Suppressor macrophage (primary cell): ENCODE measurements at regions not wholly inside any gene's neighbourhood (a gene's known extent, or its start where the extent isn't known, plus 50 kb on each side); places are given as distances from the start of the nearest gene placed in this dataset.
A peak's percentile ranks its signal among the peaks of the same experiment; 100 is the strongest.

Experiments
- DNase-seq, 4 experiments: peaks; one replicate each; pipeline ENCODE4 v3.0.0-alpha.2; 2020 to 2022

DNA sequence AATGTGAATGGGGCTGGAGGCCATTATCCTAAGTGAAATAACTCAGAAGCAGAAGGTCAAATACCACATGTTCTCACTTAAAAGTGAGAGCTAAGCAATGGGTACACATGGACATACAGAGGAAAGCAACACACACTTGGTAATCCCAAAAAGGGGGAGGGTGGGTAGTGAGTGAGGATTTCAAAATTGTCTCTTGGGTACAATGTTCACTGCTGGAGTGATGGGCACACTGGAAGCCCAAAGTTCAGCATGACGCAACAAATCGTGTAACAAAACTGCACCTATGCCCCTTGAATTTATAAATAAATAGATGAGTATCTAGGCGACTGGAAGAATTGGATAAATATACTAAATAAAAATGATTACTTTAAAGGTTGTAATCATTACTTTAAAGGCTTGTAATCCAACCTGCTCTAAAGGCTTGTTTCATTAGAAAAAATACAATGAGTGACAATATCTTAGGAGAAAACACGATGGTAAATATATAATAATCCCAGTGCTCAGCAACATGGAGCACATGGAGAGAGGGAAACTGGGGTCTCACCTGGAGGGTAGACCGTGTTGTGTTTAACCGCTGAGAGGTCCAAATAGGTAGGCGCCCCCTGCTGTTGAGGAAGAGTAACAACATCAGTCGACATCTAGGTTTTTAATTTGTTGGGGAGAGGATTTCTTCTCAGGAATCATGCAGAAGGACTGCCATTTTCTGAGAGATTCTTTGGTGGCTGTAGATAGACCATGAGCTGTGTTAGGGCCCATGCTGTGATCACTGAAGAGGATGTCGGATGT, 78.5 kb upstream of the ROBO1 start:
- peak in 2 of 4 experiments; percentile 3 to 11 for DNase-seq

DNA sequence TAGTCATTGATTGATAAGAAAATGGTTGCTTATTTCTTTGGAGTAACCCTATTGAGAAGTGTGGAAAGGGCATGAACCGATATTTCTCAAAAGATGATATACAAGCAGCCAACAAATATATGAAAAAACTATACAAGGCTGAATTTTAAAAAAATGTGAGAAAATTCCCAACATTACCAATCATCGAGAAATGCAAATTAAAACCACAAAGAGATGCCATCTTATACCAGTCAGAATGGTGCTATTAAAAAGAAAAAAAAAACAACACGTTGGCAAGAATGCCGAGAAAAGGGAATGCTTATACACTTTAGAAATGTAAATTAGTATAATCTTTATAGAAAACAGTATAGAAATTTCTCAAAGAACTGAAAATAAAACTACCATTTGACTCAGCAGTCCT, 77.7 kb upstream of the ROBO1 start:
- DNase-seq: no peak

DNA sequence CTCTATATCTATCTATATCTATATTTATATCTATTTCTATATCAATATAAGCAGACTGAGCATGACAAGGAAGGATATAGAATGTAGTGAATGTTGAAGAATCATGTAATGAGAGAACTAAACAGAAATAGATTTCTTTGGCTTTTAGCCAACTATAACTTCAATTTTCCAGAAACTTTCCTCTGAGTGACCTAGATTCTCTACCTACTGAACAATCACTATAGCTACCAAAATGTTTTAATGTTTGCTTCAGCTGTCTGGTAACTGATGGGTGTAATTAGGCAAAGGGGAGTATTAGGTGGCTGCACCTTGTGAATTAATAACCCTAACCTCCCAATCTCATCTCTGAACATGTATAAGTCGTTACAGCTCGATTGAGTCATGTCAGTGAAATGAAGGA, 76.4 kb upstream of the ROBO1 start:
- no peak for DNase-seq

DNA sequence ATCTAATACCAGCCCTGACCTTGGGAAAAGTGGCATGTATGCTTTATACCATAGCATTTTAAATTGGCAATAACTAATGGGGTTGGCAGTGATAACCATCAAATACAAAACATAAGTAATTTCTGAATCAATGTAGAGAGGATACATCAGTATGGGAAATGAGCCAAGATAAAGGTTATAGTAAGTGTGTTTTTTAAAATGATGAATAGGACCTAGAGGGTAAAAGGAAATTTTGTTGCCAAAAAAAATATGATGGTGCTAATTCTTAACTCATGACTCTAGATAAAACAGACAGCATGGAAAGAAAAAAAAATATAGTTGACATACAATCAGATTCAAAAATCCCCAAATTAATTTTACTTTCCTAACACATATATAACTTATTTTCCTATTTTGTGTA, 75.4 kb upstream of the ROBO1 start:
- DNase-seq: no peak

GRCh38 chr3:79835701-79836100, 67.9 kb upstream of the ROBO1 start:
- no peak for DNase-seq

DNA sequence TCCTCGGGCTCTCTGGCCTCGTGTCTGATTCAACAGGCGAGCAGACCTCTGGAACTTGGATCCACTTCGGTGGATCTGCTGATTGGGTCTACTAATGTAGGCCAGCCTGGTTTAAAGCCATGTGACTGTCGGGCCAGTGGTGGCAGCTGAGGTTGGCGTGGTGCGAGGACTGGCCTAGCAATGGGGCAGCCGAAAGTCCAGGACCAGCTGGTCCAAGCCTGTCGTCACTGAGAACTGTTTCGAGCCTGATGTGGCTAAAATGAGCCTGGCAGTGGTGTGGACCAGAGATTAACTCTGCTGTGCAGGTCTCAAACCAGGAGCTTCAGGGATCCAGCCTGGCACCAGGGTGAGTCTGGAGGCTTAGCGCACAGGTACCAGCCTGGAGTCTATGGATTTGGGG, 56.4 kb upstream of the ROBO1 start:
- no peak for DNase-seq

DNA sequence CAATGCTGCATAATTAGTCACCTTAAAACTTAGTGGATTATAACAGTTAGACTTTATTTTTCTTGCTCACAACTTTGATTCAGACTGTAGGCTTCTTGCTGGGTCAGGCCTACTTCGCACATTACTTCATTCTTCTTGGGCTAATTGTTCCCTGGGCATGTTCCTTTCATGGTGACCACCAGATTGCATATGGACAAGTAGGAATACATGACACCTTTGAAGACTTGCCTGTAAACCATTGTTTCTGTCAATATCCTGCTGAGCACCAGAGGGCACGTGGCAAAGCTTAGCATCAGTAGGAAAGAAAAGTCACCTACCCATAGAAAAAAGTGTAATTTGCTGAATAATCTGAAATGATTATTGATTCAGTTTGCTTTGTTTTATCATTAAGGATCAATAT, 54.3 kb upstream of the ROBO1 start:
- DNase-seq: no peak

GRCh38 chr3:79820089-79820488, 52.3 kb upstream of the ROBO1 start:
- no peak for DNase-seq

- no peak for DNase-seq
These were observed 50.2 kb upstream of the ROBO1 start for GRCh38 chr3:79818015-79818414.
